Prostate gland (tissue), 2 donors: ENCODE measurements at regions not wholly inside any gene's neighbourhood (a gene's known extent, or its start where the extent isn't known, plus 50 kb on each side); places are given as distances from the start of the nearest gene placed in this dataset.

Experiments
- POLR2A ChIP-seq: fragments of 450-650 bp; IDR thresholded peaks from one replicate; pipeline ENCODE4 v1.6.1; 2016; ENCODE audit warnings: antibody characterized with exemption, mild to moderate bottlenecking
- POLR2AphosphoS5 ChIP-seq: sonication (generic); formaldehyde crosslinking; IDR thresholded peaks from one replicate; pipeline ENCODE4 v1.6.1; 2017; ENCODE audit warnings: antibody characterized with exemption
- TF ChIP-seq, protein P1 (sequence below), 4 experiments: fragments of 200-600 bp in 2 of 4; fragments of 450-650 bp in 2 of 4; sonication (generic) in 2 of 4; IDR thresholded peaks; 1 replicate in 3 of 4; 2 replicates in 1 of 4; pipeline ENCODE4 v1.5.1; 2016 to 2019; ENCODE audit warnings: antibody characterized with exemption in 4 of 4, mild to moderate bottlenecking in 2 of 4, moderate library complexity in 2 of 4

DNA sequence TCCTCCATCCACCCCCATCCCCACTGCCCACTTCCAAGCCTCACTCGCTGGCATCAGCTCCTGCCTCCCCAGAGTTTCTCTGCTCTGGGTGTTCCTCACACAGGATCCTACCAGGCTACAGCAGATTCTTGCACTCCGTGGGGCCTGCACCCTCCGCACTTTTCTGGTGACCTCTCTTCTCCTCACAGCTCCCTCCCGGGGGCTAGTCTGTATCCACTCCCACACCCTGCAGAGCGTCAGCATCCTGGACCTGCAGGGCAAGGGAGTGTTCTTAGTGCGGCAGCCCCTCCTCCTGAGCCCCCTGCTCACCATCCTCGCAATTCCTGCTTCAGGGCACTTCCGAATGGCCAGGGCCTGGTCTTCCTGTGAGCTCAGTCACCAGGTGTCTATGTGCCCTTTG lies 224.2 kb downstream of the DLL1 start:
- TF ChIP-seq, protein P1, sequence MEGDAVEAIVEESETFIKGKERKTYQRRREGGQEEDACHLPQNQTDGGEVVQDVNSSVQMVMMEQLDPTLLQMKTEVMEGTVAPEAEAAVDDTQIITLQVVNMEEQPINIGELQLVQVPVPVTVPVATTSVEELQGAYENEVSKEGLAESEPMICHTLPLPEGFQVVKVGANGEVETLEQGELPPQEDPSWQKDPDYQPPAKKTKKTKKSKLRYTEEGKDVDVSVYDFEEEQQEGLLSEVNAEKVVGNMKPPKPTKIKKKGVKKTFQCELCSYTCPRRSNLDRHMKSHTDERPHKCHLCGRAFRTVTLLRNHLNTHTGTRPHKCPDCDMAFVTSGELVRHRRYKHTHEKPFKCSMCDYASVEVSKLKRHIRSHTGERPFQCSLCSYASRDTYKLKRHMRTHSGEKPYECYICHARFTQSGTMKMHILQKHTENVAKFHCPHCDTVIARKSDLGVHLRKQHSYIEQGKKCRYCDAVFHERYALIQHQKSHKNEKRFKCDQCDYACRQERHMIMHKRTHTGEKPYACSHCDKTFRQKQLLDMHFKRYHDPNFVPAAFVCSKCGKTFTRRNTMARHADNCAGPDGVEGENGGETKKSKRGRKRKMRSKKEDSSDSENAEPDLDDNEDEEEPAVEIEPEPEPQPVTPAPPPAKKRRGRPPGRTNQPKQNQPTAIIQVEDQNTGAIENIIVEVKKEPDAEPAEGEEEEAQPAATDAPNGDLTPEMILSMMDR (IDR thresholded peaks at IDR 0.05) = no peak
- TF ChIP-seq POLR2A = no peak
- no peak for TF ChIP-seq POLR2AphosphoS5
